Fibroblast of the aortic adventitia (primary cell): ENCODE measurements at regions not wholly inside any gene's neighbourhood (a gene's known extent, or its start where the extent isn't known, plus 50 kb on each side); places are given as distances from the start of the nearest gene placed in this dataset.
A peak's percentile ranks its signal among the peaks of the same experiment; 100 is the strongest.

Source experiments
- DNase-seq: peaks from one replicate; pipeline ENCODE4 v3.0.0-alpha.2; 2010; ENCODE audit warnings: low read depth
- H3K4me3 ChIP-seq: 2 replicates; pipeline ENCODE4 v1.5.1; 2011; ENCODE audit warnings: low read depth, mild to moderate bottlenecking, control low read depth, low read length, moderate library complexity
- CTCF ChIP-seq: IDR thresholded peaks from 2 replicates; pipeline ENCODE4 v1.5.1; 2011; ENCODE audit warnings: mild to moderate bottlenecking, low read length, control low read depth, inconsistent platforms; ENCODE audit not compliant: insufficient read depth

- TF ChIP-seq CTCF: no peak
- no peak overlapping the region for H3K4me3 ChIP-seq
- peak; percentile 73 for DNase-seq
Measured at GRCh38 chr4:173707658-173708419, 177.8 kb upstream of the HAND2 start.

GRCh38 chr4:173704201-173704600 is 174.2 kb upstream of the HAND2 start:
- TF ChIP-seq CTCF: no peak
- no peak overlapping the region for H3K4me3 ChIP-seq
- peak; percentile 45 for DNase-seq

GRCh38 chr4:173703021-173703420 is 173.0 kb upstream of the HAND2 start:
- DNase-seq: peak; percentile 32
- no peak overlapping the region for H3K4me3 ChIP-seq
- no peak for TF ChIP-seq CTCF

GRCh38 chr4:173700650-173701049 is 170.6 kb upstream of the HAND2 start:
- no peak for TF ChIP-seq CTCF
- no peak for DNase-seq
- H3K4me3 ChIP-seq: no peak overlapping the region

GRCh38 chr4:173699841-173700475 is 169.9 kb upstream of the HAND2 start:
- H3K4me3 ChIP-seq: no peak overlapping the region
- no peak for DNase-seq
- TF ChIP-seq CTCF: no peak

- DNase-seq: peak; percentile 22
- H3K4me3 ChIP-seq: no peak overlapping the region
- no peak for TF ChIP-seq CTCF
Measured at GRCh38 chr4:173698557-173699262, 168.7 kb upstream of the HAND2 start.
